CD4-positive, alpha-beta T cell (primary cell): ENCODE measurements at regions not wholly inside any gene's neighbourhood (a gene's known extent, or its start where the extent isn't known, plus 50 kb on each side); places are given as distances from the start of the nearest gene placed in this dataset.

ENCODE experiments used
- ATAC-seq: fragments of 200-7000 bp; cut with Tn5 transposase; one replicate; pipeline ENCODE4 v1.10.0; 2022; ENCODE audit warnings: mild to moderate bottlenecking; ENCODE audit not compliant: poor library complexity
- CTCF ChIA-PET: fragments of 350-600 bp; sonication (Branson Sonifier 250); formaldehyde crosslinking; loops from one replicate; lab custom pipeline; 2021; ENCODE audit warnings: antibody characterized with exemption, inconsistent platforms; lab: Charles Lee
- POLR2A ChIA-PET: fragments of 350-600 bp; sonication (Branson Sonifier 250); formaldehyde crosslinking; loops from one replicate; lab custom pipeline; 2021; ENCODE audit warnings: antibody characterized with exemption, inconsistent platforms; lab: Charles Lee
- DNase-seq, 14 experiments: peaks; one replicate each; pipeline ENCODE4 v3.0.0-alpha.2; 2013 to 2020; ENCODE audit warnings: mixed read lengths in 2 of 14
- H3K27ac ChIP-seq, 2 donors: one replicate each; pipeline versions ENCODE4 v1.5.1 to v1.7.0; 2013; ENCODE audit warnings: low read length in 2 of 2, low read depth in 1 of 2, mild to moderate bottlenecking in 1 of 2
- H3K27me3 ChIP-seq, 2 experiments: 1 replicate in 1 of 2; 2 replicates in 1 of 2; pipeline versions ENCODE4 v1.6.1 to v1.7.0; 2013; ENCODE audit warnings: low read length in 2 of 2, control low read depth in 1 of 2, mild to moderate bottlenecking in 1 of 2, moderate library complexity in 1 of 2; ENCODE audit not compliant: insufficient read depth in 2 of 2, control insufficient read depth in 1 of 2
- H3K36me3 ChIP-seq: one replicate; pipeline ENCODE4 v1.6.1; 2013; ENCODE audit warnings: low read length, control low read depth; ENCODE audit not compliant: insufficient read depth
- H3K4me1 ChIP-seq: one replicate; pipeline ENCODE4 v1.6.1; 2013; ENCODE audit warnings: low read length, control low read depth; ENCODE audit not compliant: insufficient read depth
- H3K4me3 ChIP-seq: one replicate; pipeline ENCODE4 v1.5.1; 2013; ENCODE audit warnings: mild to moderate bottlenecking, low read length, moderate library complexity
- H3K9me3 ChIP-seq, 2 experiments: 1 replicate in 1 of 2; 2 replicates in 1 of 2; pipeline versions ENCODE4 v1.6.1 to v1.7.0; 2013; ENCODE audit warnings: low read length in 2 of 2, mild to moderate bottlenecking in 2 of 2, control low read depth in 1 of 2, moderate library complexity in 1 of 2; ENCODE audit not compliant: control insufficient read depth in 1 of 2, insufficient read depth in 1 of 2
- H3K27ac Mint-ChIP-seq: one replicate; pipeline ENCODE4 v1.8.0; 2020; ENCODE audit warnings: mixed read lengths
- H3K27me3 Mint-ChIP-seq: one replicate; pipeline ENCODE4 v1.8.0; 2021; ENCODE audit warnings: mixed read lengths
- H3K36me3 Mint-ChIP-seq: one replicate; pipeline ENCODE4 v1.8.0; 2021; ENCODE audit warnings: low read depth, mixed read lengths
- H3K4me1 Mint-ChIP-seq: one replicate; pipeline ENCODE4 v1.8.0; 2021; ENCODE audit warnings: low read depth, mixed read lengths
- H3K4me3 Mint-ChIP-seq: one replicate; pipeline ENCODE4 v1.8.0; 2020; ENCODE audit warnings: mild to moderate bottlenecking, mixed read lengths
- H3K9me3 Mint-ChIP-seq: one replicate; pipeline ENCODE4 v1.8.0; 2020; ENCODE audit warnings: mixed read lengths
- CTCF ChIP-seq: fragments of 200-600 bp; IDR thresholded peaks from one replicate; pipeline ENCODE4 v1.8.0; 2022; ENCODE audit warnings: antibody characterized with exemption, mild to moderate bottlenecking
- intact Hi-C, 2 experiments: fragments of 100-400 bp; cut with DNase I in 1 of 2; cut with micrococcal nuclease in 1 of 2; formaldehyde crosslinking; loops; one replicate each; pipeline versions ENCODE4 v1.15.1 to v1.9.0; 2023 to 2025; cut with DNase I, micrococcal nuclease

- ChIA-PET CTCF (no interaction called here), POLR2A (no interaction called here)
- Mint-ChIP-seq H3K9me3 (peaks cover 2% of the 10 kb centered on the region), H3K27me3 (no peaks in the 10 kb centered on the region), H3K4me1 (no peaks in the 10 kb centered on the region), H3K4me3 (no peak overlapping the region), H3K27ac (no peak overlapping the region), H3K36me3 (no peaks in the 10 kb centered on the region)
- Histone ChIP-seq H3K27ac (no peak overlapping the region), H3K4me1 (no peaks in the 10 kb centered on the region), H3K4me3 (no peak overlapping the region), H3K36me3 (no peaks in the 10 kb centered on the region), H3K9me3 (no peaks in the 10 kb centered on the region), H3K27me3 (no peaks in the 10 kb centered on the region)
- TF ChIP-seq CTCF: no peak
- ATAC-seq: no peak
- no peak for DNase-seq
- intact Hi-C loops: no loop called here
These were observed 689.6 kb downstream of the TAF11L14 start for GRCh38 chr5:18323891-18324290.

- Histone ChIP-seq H3K9me3 (no peaks in the 10 kb centered on the region), H3K4me1 (no peaks in the 10 kb centered on the region), H3K27ac (no peak overlapping the region), H3K4me3 (no peak overlapping the region), H3K36me3 (no peaks in the 10 kb centered on the region), H3K27me3 (no peaks in the 10 kb centered on the region)
- TF ChIP-seq CTCF: no peak
- no peak for ATAC-seq
- POLR2A ChIA-PET: no interaction called here
- CTCF ChIA-PET: no interaction called here
- Mint-ChIP-seq H3K27ac (no peak overlapping the region), H3K4me1 (no peaks in the 10 kb centered on the region), H3K36me3 (no peaks in the 10 kb centered on the region), H3K9me3 (peaks cover 2% of the 10 kb centered on the region), H3K4me3 (no peak overlapping the region), H3K27me3 (no peaks in the 10 kb centered on the region)
- DNase-seq: no peak
- intact Hi-C loops: no loop called here
These were observed 691.2 kb downstream of the TAF11L14 start for GRCh38 chr5:18325431-18325830.

GRCh38 chr5:18329328-18329727 is 695.1 kb downstream of the TAF11L14 start:
- no peaks in the 10 kb centered on the region for H3K4me1 ChIP-seq
- CTCF ChIA-PET: no interaction called here
- POLR2A ChIA-PET: no interaction called here
- no peak for DNase-seq
- Mint-ChIP-seq H3K4me1 (no peaks in the 10 kb centered on the region), H3K9me3 (peaks cover 6% of the 10 kb centered on the region), H3K27ac (no peak overlapping the region), H3K4me3 (no peak overlapping the region), H3K36me3 (no peaks in the 10 kb centered on the region), H3K27me3 (no peaks in the 10 kb centered on the region)
- H3K9me3 ChIP-seq: no peaks in the 10 kb centered on the region
- TF ChIP-seq CTCF: no peak
- ATAC-seq: no peak
- intact Hi-C loops: no loop called here
- H3K4me3 ChIP-seq: no peak overlapping the region
- no peaks in the 10 kb centered on the region for H3K27me3 ChIP-seq
- H3K36me3 ChIP-seq: no peaks in the 10 kb centered on the region
- no peak overlapping the region for H3K27ac ChIP-seq
